ENCODE measurements at regions not wholly inside any gene's neighbourhood (a gene's known extent, or its start where the extent isn't known, plus 50 kb on each side); places are given as distances from the start of the nearest gene placed in this dataset.
A peak's percentile ranks its signal among the peaks of the same experiment; 100 is the strongest.

- DNase-seq (ENCODE audit: missing footprints) (no peak), ATAC-seq (no peak)
- intact Hi-C loops (cut with DNase I), result no loop called here
Measured at GRCh38 chr7:15925608-15926007, 239.1 kb upstream of the MEOX2 start.

- ATAC-seq (no peak), DNase-seq (ENCODE audit: missing footprints) (no peak)
- intact Hi-C loops (cut with DNase I), result no loop called here
Measured at GRCh38 chr7:15924910-15925309, 238.4 kb upstream of the MEOX2 start.

- intact Hi-C loops (cut with DNase I), result no loop called here
- DNase-seq (ENCODE audit: missing footprints) (no peak), ATAC-seq (no peak)
Measured at GRCh38 chr7:15922002-15922401, 235.5 kb upstream of the MEOX2 start.

- ATAC-seq (no peak), DNase-seq (ENCODE audit: missing footprints) (no peak)
- intact Hi-C loops (cut with DNase I), result no loop called here
Measured at GRCh38 chr7:15921576-15921975, 235.1 kb upstream of the MEOX2 start.

GRCh38 chr7:15920953-15921352, 234.5 kb upstream of the MEOX2 start:
- intact Hi-C loops (cut with DNase I), result no loop called here
- ATAC-seq (no peak), DNase-seq (ENCODE audit: missing footprints) (no peak)

- intact Hi-C loops (cut with DNase I), result no loop called here
- no peak for ATAC-seq
- no peak for DNase-seq (ENCODE audit: missing footprints)
Measured at GRCh38 chr7:15916681-15917380, 230.3 kb upstream of the MEOX2 start.

GRCh38 chr7:15915686-15916293, 229.3 kb upstream of the MEOX2 start:
- no peak for DNase-seq (ENCODE audit: missing footprints)
- no peak for ATAC-seq
- intact Hi-C loops (cut with DNase I), result no loop called here

- ATAC-seq (no peak), DNase-seq (ENCODE audit: missing footprints) (no peak)
- intact Hi-C loops (cut with DNase I), result no loop called here
Measured at GRCh38 chr7:15914611-15915010, 228.1 kb upstream of the MEOX2 start.

- intact Hi-C loops (cut with DNase I), result no loop called here
- DNase-seq (ENCODE audit: missing footprints) (no peak), ATAC-seq (peak; percentile 70)
Measured at GRCh38 chr7:15906436-15906835, 220.0 kb upstream of the MEOX2 start.

- intact Hi-C loops (cut with DNase I), result no loop called here
- ATAC-seq (no peak), DNase-seq (ENCODE audit: missing footprints) (no peak)
Measured at GRCh38 chr7:15905251-15906040, 219.0 kb upstream of the MEOX2 start.

- intact Hi-C loops (cut with DNase I), result loop anchor here (10.0 kb wide), 1 partner anchor 567 kb away; no protein-coding TSS in a partner anchor
- DNase-seq (ENCODE audit: missing footprints) (no peak), ATAC-seq (no peak)
Measured at GRCh38 chr7:15891151-15891881, 204.8 kb upstream of the MEOX2 start.

GRCh38 chr7:15889507-15889906, 203.0 kb upstream of the MEOX2 start:
- ATAC-seq (peak; percentile 69), DNase-seq (ENCODE audit: missing footprints) (no peak)
- intact Hi-C loops (cut with DNase I), result no loop called here

GRCh38 chr7:15888090-15888489, 201.6 kb upstream of the MEOX2 start:
- ATAC-seq (no peak), DNase-seq (ENCODE audit: missing footprints) (no peak)
- intact Hi-C loops (cut with DNase I), result no loop called here

- ATAC-seq (no peak), DNase-seq (ENCODE audit: missing footprints) (no peak)
- intact Hi-C loops (cut with DNase I), result no loop called here
Measured at GRCh38 chr7:15886626-15887025, 200.1 kb upstream of the MEOX2 start.

GRCh38 chr7:15885678-15886077, 199.2 kb upstream of the MEOX2 start:
- ATAC-seq, result no peak
- intact Hi-C loops (cut with DNase I), result no loop called here
- no peak for DNase-seq (ENCODE audit: missing footprints)

GRCh38 chr7:15874774-15875173, 188.3 kb upstream of the MEOX2 start:
- DNase-seq (ENCODE audit: missing footprints) (no peak), ATAC-seq (no peak)
- intact Hi-C loops (cut with DNase I), result no loop called here

GRCh38 chr7:15870347-15870746, 183.9 kb upstream of the MEOX2 start:
- no peak for DNase-seq (ENCODE audit: missing footprints)
- intact Hi-C loops (cut with DNase I), result no loop called here
- ATAC-seq, result no peak

GRCh38 chr7:15867441-15867840, 181.0 kb upstream of the MEOX2 start:
- intact Hi-C loops (cut with DNase I), result no loop called here
- no peak for DNase-seq (ENCODE audit: missing footprints)
- ATAC-seq, result no peak

GRCh38 chr7:15866753-15867152, 180.3 kb upstream of the MEOX2 start:
- intact Hi-C loops (cut with DNase I), result no loop called here
- DNase-seq (ENCODE audit: missing footprints) (no peak), ATAC-seq (no peak)
